Epithelial cell of proximal tubule (primary cell): ENCODE measurements at regions not wholly inside any gene's neighbourhood (a gene's known extent, or its start where the extent isn't known, plus 50 kb on each side); places are given as distances from the start of the nearest gene placed in this dataset.
A peak's percentile ranks its signal among the peaks of the same experiment; 100 is the strongest.

Source experiments
- DNase-seq: peaks from one replicate; pipeline ENCODE4 v3.0.0-alpha.2; 2011; ENCODE audit warnings: low read depth
- H3K4me3 ChIP-seq: 2 replicates; pipeline ENCODE4 v1.5.1; 2011; ENCODE audit warnings: low read depth, mild to moderate bottlenecking, low read length
- TF ChIP-seq, protein P1 (sequence below): conservative IDR thresholded peaks from 2 replicates; pipeline ENCODE4 v1.5.1; 2012; ENCODE audit warnings: low read depth, mild to moderate bottlenecking, low read length

DNA sequence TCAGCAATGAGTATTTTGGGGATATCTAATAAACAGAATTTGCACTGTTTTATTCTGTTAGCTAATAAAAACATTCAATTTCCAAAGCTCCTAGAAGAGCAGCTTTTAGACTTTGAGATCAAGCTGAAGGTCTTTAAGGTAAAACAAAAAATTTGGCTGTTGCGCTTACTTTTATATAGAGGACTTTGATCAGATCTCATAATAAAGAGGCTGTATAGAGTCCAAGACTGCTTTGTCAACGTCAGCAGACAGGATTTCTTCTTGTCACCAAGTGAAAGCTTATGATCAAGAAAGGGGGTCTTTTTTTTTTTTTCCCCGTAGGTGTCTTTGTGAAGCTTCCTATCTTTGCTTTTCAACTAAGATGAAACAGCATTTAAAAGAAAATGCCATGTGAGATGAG is 556.5 kb upstream of the SLC35B3 start:
- H3K4me3 ChIP-seq, result no peak overlapping the region
- no peak for DNase-seq
- TF ChIP-seq, protein P1, sequence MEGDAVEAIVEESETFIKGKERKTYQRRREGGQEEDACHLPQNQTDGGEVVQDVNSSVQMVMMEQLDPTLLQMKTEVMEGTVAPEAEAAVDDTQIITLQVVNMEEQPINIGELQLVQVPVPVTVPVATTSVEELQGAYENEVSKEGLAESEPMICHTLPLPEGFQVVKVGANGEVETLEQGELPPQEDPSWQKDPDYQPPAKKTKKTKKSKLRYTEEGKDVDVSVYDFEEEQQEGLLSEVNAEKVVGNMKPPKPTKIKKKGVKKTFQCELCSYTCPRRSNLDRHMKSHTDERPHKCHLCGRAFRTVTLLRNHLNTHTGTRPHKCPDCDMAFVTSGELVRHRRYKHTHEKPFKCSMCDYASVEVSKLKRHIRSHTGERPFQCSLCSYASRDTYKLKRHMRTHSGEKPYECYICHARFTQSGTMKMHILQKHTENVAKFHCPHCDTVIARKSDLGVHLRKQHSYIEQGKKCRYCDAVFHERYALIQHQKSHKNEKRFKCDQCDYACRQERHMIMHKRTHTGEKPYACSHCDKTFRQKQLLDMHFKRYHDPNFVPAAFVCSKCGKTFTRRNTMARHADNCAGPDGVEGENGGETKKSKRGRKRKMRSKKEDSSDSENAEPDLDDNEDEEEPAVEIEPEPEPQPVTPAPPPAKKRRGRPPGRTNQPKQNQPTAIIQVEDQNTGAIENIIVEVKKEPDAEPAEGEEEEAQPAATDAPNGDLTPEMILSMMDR, result no peak

DNA sequence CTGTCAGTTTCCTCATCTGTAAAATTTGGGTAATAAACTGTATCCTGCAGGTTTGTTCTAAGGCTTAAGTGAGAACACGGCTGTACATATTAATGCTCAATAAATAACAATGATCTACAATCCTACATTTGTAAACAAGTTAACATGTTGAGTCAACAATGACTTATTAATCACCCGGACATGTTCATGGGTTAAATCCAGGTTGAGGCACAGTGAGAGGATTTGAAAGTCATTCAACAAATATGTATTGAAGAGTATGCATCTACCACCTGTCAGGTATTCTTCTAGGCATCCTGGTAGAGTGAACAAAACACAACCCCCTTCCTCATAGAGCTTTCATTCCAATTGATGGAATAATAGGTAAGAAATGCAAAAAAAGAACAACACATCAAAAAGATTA is 554.7 kb upstream of the SLC35B3 start:
- DNase-seq, result no peak
- H3K4me3 ChIP-seq, result no peak overlapping the region
- TF ChIP-seq, protein P1, result no peak

DNA sequence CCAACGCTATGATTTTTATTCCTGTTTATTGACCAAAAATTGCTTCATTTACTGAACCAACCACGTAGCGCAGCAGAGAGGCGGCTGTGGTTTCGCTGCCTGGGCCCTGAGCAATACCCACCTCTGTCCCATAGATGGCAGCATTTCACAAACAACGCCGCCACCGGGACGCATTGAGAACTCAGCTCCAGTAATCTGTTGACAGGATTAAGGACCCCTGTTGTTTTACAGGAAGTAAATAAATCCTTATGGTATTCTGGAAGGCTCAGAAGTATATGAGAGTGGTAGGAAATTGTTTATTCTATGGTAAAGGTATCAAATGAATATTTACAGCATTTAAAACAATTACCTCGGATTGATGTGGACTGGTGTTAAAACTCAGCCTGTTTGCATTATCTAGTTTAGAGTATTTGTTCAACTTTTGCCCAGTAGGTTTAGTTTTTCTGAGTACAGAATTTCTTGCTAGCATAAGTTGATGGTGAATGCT is 547.9 kb upstream of the SLC35B3 start:
- peak; percentile 13 for DNase-seq
- TF ChIP-seq, protein P1, result peak; percentile 94

DNA sequence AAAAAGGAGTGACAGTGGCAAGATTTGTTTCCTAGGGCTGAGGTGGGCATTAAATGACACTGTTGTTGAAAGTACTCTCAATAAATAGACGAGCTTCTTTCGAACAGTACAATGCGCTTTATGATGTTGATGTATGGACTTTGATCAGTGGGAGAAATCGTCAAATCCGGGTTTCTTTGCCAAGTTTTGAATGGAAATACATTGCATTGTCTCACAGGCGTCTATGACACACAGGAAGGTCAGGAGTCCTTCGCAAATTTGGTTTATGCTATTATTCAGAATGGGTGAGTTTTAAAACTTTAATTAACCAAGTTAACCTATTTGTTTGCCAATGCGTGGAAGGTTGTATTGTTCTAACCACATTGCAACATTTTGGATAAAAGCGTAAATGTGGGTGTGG is 547.3 kb upstream of the SLC35B3 start:
- TF ChIP-seq, protein P1, result no peak
- H3K4me3 ChIP-seq, result no peak overlapping the region

More for the DNA sequence above, 547.9 kb upstream of the SLC35B3 start:
- H3K4me3 ChIP-seq, result no peak overlapping the region

DNA sequence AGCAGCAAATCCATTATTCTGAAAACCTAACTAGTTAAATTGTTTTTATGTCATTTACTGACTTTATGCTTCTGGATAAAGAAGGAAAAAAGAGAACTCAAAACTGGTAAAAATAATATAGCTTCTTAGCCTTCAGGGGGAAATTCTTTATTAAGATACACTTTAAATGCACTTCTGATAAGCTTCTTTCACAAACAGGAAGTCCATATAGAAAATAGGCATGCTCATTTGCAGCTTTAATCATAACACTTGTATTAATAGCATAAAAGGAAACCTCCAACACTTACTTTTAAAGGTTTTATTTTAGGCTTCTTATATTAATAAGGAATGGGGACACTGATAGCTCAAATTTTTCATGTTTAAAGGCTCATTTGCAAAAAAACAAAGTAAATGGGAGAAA is 538.0 kb upstream of the SLC35B3 start:
- DNase-seq, result no peak
- no peak overlapping the region for H3K4me3 ChIP-seq
- TF ChIP-seq, protein P1, result no peak

More for the DNA sequence above, 547.3 kb upstream of the SLC35B3 start:
- DNase-seq, result no peak

DNA sequence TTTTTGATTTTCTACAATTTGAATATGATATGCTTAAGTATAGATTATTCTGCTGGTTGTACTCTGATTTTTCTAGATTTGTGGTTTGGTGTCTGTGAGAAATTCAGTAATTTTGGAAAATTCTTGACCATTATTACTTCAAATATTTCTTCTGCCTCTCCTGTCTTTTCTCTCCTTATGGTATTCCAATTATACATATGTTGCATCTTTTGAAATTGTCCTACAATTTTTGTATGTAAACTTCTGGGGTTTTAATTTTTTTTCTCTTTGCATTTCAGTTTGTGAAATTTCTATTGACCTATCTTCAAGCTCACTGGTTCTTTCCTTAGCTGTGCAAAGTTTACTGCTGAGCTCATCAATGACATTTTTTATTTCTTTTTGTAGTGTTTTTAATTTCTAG is 534.4 kb upstream of the SLC35B3 start:
- H3K4me3 ChIP-seq, result no peak overlapping the region
- TF ChIP-seq, protein P1, result no peak
- DNase-seq, result no peak

DNA sequence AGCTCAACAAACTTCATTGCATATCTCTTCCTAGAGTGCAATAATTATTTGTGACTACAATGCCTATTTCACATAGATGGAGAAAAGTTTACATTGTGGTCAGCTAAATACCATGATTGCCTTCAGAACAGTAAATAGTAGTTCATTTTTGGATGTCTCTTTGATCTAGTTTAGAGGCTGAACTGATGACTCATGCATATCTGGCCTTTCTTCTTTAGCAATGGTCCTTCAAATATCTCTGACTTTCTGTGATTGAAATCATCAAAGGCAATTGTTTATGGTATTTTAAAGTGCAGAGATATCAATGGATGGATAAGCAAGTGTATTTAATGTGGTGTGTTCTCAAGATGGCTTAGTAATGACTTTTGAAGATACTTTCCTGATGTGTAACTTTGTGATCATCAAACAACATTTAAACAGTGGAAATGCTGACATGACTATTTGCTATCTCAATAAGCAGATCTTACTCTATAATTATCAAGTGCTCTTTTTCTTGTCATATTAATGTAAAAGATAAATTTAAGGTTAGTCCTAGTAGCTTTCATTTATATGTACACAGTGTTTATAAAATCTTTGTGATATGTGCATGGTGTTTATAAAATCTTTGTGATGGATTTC is 523.7 kb upstream of the SLC35B3 start:
- DNase-seq, result no peak
- H3K4me3 ChIP-seq, result no peak overlapping the region
- TF ChIP-seq, protein P1, result no peak
